NCI-H2171 treated with DMSO at 0.1 percent for 48 hours (cell line): ENCODE measurements at regions not wholly inside any gene's neighbourhood (a gene's known extent, or its start where the extent isn't known, plus 50 kb on each side); places are given as distances from the start of the nearest gene placed in this dataset.

Source experiments
- DNase-seq: peaks from one replicate; lab custom pipeline; 2025; lab: John Stamatoyannopoulos, UW

DNA sequence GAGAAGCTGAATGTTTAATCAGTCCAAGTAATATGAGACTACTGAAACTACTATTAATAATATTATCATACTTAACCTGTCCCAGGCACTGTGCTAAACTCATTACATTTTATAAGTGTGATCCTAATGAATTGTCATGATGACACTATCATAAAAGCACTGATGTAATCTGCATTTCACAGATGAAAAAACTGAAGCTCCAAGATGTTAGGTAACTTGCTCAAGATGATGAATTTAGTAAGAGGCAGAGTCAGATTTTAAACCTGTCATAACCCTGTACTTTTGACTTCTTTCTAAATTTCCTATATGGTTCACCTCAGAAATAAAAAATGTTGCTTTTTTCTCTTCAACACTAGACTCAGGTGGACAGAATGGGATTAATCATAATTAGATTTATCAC, 237.6 kb downstream of the ALDH8A1 start:
- DNase-seq: no peak

GRCh38 chr6:134708079-134708478, 241.8 kb downstream of the ALDH8A1 start:
- DNase-seq: no peak

GRCh38 chr6:134707342-134708031, 242.4 kb downstream of the ALDH8A1 start:
- DNase-seq: peak; percentile 31

DNA sequence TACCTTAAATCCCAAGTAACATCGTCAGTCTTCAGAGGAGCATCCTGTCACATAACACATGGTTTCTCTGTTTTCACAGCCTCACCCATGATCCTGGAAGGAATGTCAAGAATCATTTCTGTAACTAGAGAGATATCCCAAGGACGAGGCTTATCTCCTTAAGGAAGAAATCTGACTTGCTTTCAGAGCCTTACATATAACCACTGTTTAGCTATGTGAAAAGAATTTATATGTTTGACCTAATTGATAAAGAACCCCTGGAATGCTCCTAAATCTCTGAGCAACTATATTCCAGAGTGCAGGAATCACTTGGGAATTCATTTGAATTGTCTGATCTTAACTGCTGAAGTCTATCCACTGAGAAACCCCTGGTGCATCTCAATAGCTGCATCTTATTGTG, 243.1 kb downstream of the ALDH8A1 start:
- no peak for DNase-seq

DNA sequence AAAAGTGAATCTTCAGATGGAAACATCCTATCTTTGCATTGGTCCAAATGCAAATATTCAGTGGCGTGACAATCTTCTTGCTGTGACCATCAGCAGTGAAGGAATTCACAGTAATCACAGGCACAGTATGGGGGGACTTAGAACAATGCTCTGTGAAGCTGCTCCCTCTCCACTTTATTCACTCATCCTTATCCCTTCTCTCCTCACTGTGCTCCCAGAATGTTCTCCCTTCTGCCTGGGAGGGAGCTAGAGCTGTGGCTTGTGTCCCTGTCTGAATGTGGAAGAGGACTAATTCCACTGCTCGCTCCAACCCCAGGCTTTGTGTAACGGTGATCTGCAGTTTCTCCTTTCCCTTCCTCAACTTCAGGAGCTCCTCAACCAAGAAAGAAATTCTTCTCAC, 243.7 kb downstream of the ALDH8A1 start:
- DNase-seq: no peak

GRCh38 chr6:134703206-134703605, 246.7 kb downstream of the ALDH8A1 start:
- no peak for DNase-seq

GRCh38 chr6:134702279-134702678, 247.6 kb downstream of the ALDH8A1 start:
- DNase-seq: no peak

- DNase-seq: no peak
Observed at GRCh38 chr6:134701301-134701700, 248.6 kb downstream of the ALDH8A1 start.

GRCh38 chr6:134698228-134698627, 251.7 kb downstream of the ALDH8A1 start:
- DNase-seq: no peak

- DNase-seq: no peak
Observed at GRCh38 chr6:134692008-134692407, 257.9 kb downstream of the ALDH8A1 start.

DNA sequence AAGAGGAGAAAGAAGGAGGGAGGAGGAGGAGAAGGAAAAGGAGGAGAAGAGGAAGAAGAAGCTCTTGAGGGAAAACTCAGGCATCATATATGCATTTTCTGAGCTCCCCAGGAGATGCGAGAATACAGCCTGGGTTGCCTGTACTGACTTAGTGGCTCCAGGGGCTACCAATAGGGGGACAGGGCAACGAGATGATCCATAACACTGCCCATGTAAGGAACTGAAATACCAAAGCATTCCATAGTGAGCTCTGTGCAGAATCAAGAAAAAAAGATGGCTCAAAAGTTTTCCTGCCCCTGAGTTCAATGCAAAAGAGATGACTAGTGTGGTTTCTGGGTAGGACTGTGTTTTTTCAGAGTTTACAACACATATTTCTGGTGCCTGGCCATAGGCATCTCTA, 258.7 kb downstream of the ALDH8A1 start:
- DNase-seq: no peak

- DNase-seq: no peak
Observed at GRCh38 chr6:134690048-134690447, 259.9 kb downstream of the ALDH8A1 start.

GRCh38 chr6:134689641-134690040, 260.3 kb downstream of the ALDH8A1 start:
- no peak for DNase-seq

- DNase-seq: no peak
Observed at GRCh38 chr6:134689177-134689576, 260.7 kb downstream of the ALDH8A1 start.

GRCh38 chr6:134686071-134686470, 263.8 kb downstream of the ALDH8A1 start:
- no peak for DNase-seq

- no peak for DNase-seq
Observed at GRCh38 chr6:134684423-134684795, 265.5 kb downstream of the ALDH8A1 start.

GRCh38 chr6:134683783-134684422, 266.0 kb downstream of the ALDH8A1 start:
- DNase-seq: no peak

GRCh38 chr6:134680433-134680832, 269.5 kb downstream of the ALDH8A1 start:
- no peak for DNase-seq

GRCh38 chr6:134680021-134680420, 269.9 kb downstream of the ALDH8A1 start:
- no peak for DNase-seq

DNA sequence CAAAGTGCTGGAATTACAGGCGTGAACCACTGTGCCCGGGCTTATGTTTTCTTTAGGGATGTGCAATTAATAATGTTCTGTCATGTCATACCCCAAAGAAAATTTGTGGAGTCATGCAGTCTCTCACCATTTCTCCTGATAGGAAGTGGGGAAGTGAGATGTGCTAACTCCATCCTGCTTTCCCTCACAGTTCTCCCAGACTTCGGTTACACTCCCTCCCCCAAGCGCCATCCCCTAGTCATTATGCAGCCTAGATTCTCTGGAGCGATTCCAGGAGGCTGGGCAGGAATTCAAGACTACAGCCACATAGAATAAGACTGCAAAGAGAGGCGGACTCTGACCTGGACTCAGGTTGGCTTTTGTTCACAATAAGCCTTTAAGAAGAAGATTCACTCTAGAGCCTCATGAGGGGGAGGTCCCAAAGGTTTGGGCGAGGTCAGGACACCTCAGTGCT, 271.4 kb downstream of the ALDH8A1 start:
- DNase-seq: peak; percentile 17

GRCh38 chr6:134676307-134677281, 273.3 kb downstream of the ALDH8A1 start:
- DNase-seq: peak; percentile 51
